Astrocyte of the spinal cord (primary cell): ENCODE measurements at regions not wholly inside any gene's neighbourhood (a gene's known extent, or its start where the extent isn't known, plus 50 kb on each side); places are given as distances from the start of the nearest gene placed in this dataset.

ENCODE experiments used
- DNase-seq: peaks from one replicate; pipeline ENCODE4 v3.0.0; 2011; ENCODE audit warnings: low read depth, low spot score
- H3K4me3 ChIP-seq: 2 replicates; pipeline ENCODE4 v1.5.1; 2011; ENCODE audit warnings: low read depth, mild to moderate bottlenecking, low read length, moderate library complexity
- CTCF ChIP-seq: IDR thresholded peaks from 2 replicates; pipeline ENCODE4 v1.5.1; 2012; ENCODE audit warnings: low read depth, mild to moderate bottlenecking, low read length, inconsistent platforms
- in situ Hi-C: cut with HindIII; loops from 2 replicates; pipeline ENCODE4 v1.10.0; 2017; ENCODE audit warnings: low sequenced_read_pairs

DNA sequence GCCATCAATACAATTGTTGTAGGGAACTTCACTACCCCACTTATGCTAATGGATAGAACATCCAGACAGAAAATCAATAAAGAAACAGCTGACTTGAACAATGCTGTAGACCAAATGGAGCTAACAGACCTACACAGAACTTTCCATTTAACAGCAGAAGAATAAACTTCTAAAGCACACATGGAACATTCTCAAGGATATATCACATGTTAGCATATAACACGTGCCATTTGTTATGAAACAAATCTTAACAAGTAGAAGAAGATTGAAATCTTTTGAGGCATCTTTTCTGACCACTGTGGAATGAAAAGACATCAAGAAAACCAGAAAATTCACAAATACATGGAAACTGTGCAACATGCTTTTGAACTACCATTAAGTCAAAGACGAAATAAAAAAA is 62.5 kb upstream of the RNU6-8 start:
- H3K4me3 ChIP-seq: no peak overlapping the region
- TF ChIP-seq CTCF: no peak
- in situ Hi-C loops: no loop called here
- no peak for DNase-seq

- in situ Hi-C loops: no loop called here
- no peak for DNase-seq
- no peak for TF ChIP-seq CTCF
- no peak overlapping the region for H3K4me3 ChIP-seq
These were observed 51.1 kb upstream of the AKAP6 start for GRCh38 chr14:32277998-32278397.
